ENCODE measurements at regions not wholly inside any gene's neighbourhood (a gene's known extent, or its start where the extent isn't known, plus 50 kb on each side); places are given as distances from the start of the nearest gene placed in this dataset.
"Not testable (repeated sequence)": the region's sequence is repeated elsewhere in the genome, so short reads cannot be mapped to it uniquely, and the experiment has no call there.

DNA sequence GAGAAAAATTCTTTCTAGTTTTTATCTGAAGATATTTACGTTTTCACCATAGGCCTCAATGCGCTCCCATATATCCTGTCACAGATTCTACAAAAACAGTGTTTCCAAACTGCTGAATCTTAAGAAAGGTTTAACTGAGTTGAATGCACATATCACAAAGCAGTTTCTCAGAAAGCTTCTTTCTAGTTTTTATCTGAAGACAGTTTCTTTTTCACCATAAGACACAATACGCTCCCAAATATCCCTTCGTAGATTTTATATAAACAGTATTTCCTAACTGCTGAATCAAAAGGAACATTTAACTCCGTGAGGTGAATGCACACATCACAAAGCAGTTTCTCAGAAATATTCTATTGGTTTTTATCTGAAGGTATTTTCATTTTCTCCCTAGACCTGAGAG, 385.5 kb downstream of the ALG10 start:
- no peak overlapping the region for H3K4me3 ChIP-seq (ENCODE audit: low read depth, low read length)
- DNase-seq (ENCODE audit: low read depth) = no peak
- TF ChIP-seq POLR2A (IDR thresholded peaks at IDR 0.05; ENCODE audit: extremely low read depth, insufficient read length) (no peak), MAX (IDR thresholded peaks at IDR 0.05; ENCODE audit: low read depth, low read length) (no peak), MYC (IDR thresholded peaks at IDR 0.05; ENCODE audit: low read depth, low read length) (no peak), CTCF (IDR thresholded peaks at IDR 0.05; ENCODE audit: low read depth, low read length) (no peak)

DNA sequence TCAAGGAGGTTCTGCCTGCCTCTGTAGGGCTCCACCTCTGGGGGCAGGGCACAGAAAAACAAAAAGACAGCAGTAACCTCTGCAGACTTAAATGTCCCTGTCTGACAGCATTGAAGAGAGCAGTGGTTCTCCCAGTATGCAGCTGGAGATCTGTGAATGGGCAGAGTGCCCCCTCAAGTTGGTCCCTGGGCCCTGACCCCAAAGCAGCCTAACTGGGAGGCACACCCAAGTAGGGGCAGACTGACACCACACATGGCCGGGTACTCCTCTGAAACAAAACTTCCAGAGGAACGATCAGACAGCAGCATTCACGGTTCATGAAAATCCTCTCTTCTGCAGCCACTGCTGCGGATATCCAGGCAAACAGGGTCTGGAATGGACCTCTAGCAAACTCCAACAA, 409.2 kb downstream of the ALG10 start:
- not testable (repeated sequence) for DNase-seq (ENCODE audit: low read depth); H3K4me3 ChIP-seq (ENCODE audit: low read depth, low read length)
